ENCODE measurements at regions not wholly inside any gene's neighbourhood (a gene's known extent, or its start where the extent isn't known, plus 50 kb on each side); places are given as distances from the start of the nearest gene placed in this dataset.
"Not testable (repeated sequence)": the region's sequence is repeated elsewhere in the genome, so short reads cannot be mapped to it uniquely, and the experiment has no call there.

GRCh38 chr3:99559196-99559595, 79.2 kb upstream of the COL8A1 start:
- no peaks in the 10 kb centered on the region for H3K36me3 ChIP-seq (ENCODE audit: insufficient read depth)

GRCh38 chr3:99555885-99556284, 82.5 kb upstream of the COL8A1 start:
- not testable (repeated sequence) for H3K79me2 ChIP-seq (ENCODE audit: insufficient read depth, low read depth); H3K4me1 ChIP-seq (ENCODE audit: low read depth, poor library complexity, severe bottlenecking); H4K20me1 ChIP-seq (ENCODE audit: insufficient read depth); H2AFZ ChIP-seq (ENCODE audit: low read depth); H3K4me2 ChIP-seq; H3K27me3 ChIP-seq (ENCODE audit: insufficient read depth, low read depth); H3K27ac ChIP-seq; H3K36me3 ChIP-seq (ENCODE audit: insufficient read depth); H3K9ac ChIP-seq; H3K4me3 ChIP-seq (IDR thresholded peaks at IDR 0.05; ENCODE audit: insufficient read depth, low read depth, low read length)

More at GRCh38 chr3:99559196-99559595, 79.2 kb upstream of the COL8A1 start:
- no peaks in the 10 kb centered on the region for H3K4me1 ChIP-seq (ENCODE audit: low read depth, poor library complexity, severe bottlenecking)
- H3K4me3 ChIP-seq (IDR thresholded peaks at IDR 0.05; ENCODE audit: insufficient read depth, low read depth, low read length): no peak overlapping the region
- H3K9ac ChIP-seq: no peak overlapping the region
- H2AFZ ChIP-seq (ENCODE audit: low read depth): no peak overlapping the region
- no peak overlapping the region for H3K4me2 ChIP-seq
- H3K79me2 ChIP-seq (ENCODE audit: insufficient read depth, low read depth): no peaks in the 10 kb centered on the region
- no peaks in the 10 kb centered on the region for H3K27me3 ChIP-seq (ENCODE audit: insufficient read depth, low read depth)
- H4K20me1 ChIP-seq (ENCODE audit: insufficient read depth): no peaks in the 10 kb centered on the region
- TF ChIP-seq CTCF (conservative IDR thresholded peaks at IDR 0.05; ENCODE audit: low read depth, low read length): no peak
- no peak overlapping the region for H3K27ac ChIP-seq

GRCh38 chr3:99551520-99551919, 86.9 kb upstream of the COL8A1 start:
- Histone ChIP-seq H3K4me1 (ENCODE audit: low read depth, poor library complexity, severe bottlenecking) (no peaks in the 10 kb centered on the region), H3K9ac (no peak overlapping the region), H4K20me1 (ENCODE audit: insufficient read depth) (no peaks in the 10 kb centered on the region), H2AFZ (ENCODE audit: low read depth) (no peak overlapping the region), H3K36me3 (ENCODE audit: insufficient read depth) (no peaks in the 10 kb centered on the region), H3K79me2 (ENCODE audit: insufficient read depth, low read depth) (no peaks in the 10 kb centered on the region), H3K27ac (no peak overlapping the region), H3K27me3 (ENCODE audit: insufficient read depth, low read depth) (no peaks in the 10 kb centered on the region), H3K4me3 (IDR thresholded peaks at IDR 0.05; ENCODE audit: insufficient read depth, low read depth, low read length) (no peak overlapping the region), H3K4me2 (no peak overlapping the region)
- TF ChIP-seq CTCF (conservative IDR thresholded peaks at IDR 0.05; ENCODE audit: low read depth, low read length): no peak

- no peak for TF ChIP-seq CTCF (conservative IDR thresholded peaks at IDR 0.05; ENCODE audit: low read depth, low read length)
- no peaks in the 10 kb centered on the region for H3K79me2 ChIP-seq (ENCODE audit: insufficient read depth, low read depth)
- H4K20me1 ChIP-seq (ENCODE audit: insufficient read depth): no peaks in the 10 kb centered on the region
- no peak overlapping the region for H3K4me3 ChIP-seq (IDR thresholded peaks at IDR 0.05; ENCODE audit: insufficient read depth, low read depth, low read length)
- H3K27me3 ChIP-seq (ENCODE audit: insufficient read depth, low read depth): no peaks in the 10 kb centered on the region
- H3K4me2 ChIP-seq: no peak overlapping the region
- H3K4me1 ChIP-seq (ENCODE audit: low read depth, poor library complexity, severe bottlenecking): peaks cover 8% of the 10 kb centered on the region
- no peaks in the 10 kb centered on the region for H3K36me3 ChIP-seq (ENCODE audit: insufficient read depth)
- no peak overlapping the region for H3K27ac ChIP-seq
- no peak overlapping the region for H2AFZ ChIP-seq (ENCODE audit: low read depth)
- H3K9ac ChIP-seq: no peak overlapping the region
Measured at GRCh38 chr3:99549957-99550603, 88.3 kb upstream of the COL8A1 start.

GRCh38 chr3:99549220-99549619, 89.2 kb upstream of the COL8A1 start:
- Histone ChIP-seq H3K36me3 (ENCODE audit: insufficient read depth) (no peaks in the 10 kb centered on the region), H3K9ac (no peak overlapping the region), H3K27ac (no peak overlapping the region), H3K27me3 (ENCODE audit: insufficient read depth, low read depth) (no peaks in the 10 kb centered on the region), H3K4me3 (IDR thresholded peaks at IDR 0.05; ENCODE audit: insufficient read depth, low read depth, low read length) (no peak overlapping the region), H4K20me1 (ENCODE audit: insufficient read depth) (no peaks in the 10 kb centered on the region), H3K4me2 (no peak overlapping the region), H3K4me1 (ENCODE audit: low read depth, poor library complexity, severe bottlenecking) (peaks cover 8% of the 10 kb centered on the region), H3K79me2 (ENCODE audit: insufficient read depth, low read depth) (no peaks in the 10 kb centered on the region), H2AFZ (ENCODE audit: low read depth) (no peak overlapping the region)
- TF ChIP-seq CTCF (conservative IDR thresholded peaks at IDR 0.05; ENCODE audit: low read depth, low read length): no peak
